ENCODE measurements at regions not wholly inside any gene's neighbourhood (a gene's known extent, or its start where the extent isn't known, plus 50 kb on each side); places are given as distances from the start of the nearest gene placed in this dataset.

DNA sequence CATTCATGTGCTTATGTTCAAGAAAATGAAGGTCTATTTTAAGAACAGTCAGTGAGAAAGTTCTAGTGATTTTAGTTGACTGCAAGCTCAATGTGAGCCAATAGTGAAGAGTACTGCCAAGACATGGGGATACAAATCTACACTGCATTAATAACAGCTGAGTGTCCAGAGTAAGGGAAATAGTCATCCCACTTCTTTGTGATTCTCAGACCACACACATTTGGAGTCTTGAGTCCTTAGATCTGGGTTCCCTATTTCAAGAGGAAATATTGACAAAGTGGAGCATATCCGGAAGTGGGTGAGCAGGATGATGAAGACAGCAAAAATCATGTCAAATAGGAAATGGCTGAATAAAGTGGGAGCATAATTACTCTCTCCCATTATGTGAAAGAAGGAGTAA is 171.1 kb downstream of the LARP7 start:
- Histone ChIP-seq H3K27ac (ENCODE audit: insufficient read depth, low read depth, low read length, poor library complexity, severe bottlenecking) (no peak overlapping the region), H3K9me3 (ENCODE audit: control insufficient read depth, low read length) (no peaks in the 10 kb centered on the region), H3K36me3 (ENCODE audit: control insufficient read depth, insufficient read depth, low read length) (no peaks in the 10 kb centered on the region), H3K27me3 (ENCODE audit: control insufficient read depth, insufficient read depth, low read length, poor library complexity, severe bottlenecking) (no peaks in the 10 kb centered on the region), H3K4me1 (ENCODE audit: control insufficient read depth, insufficient read depth, low read length) (no peaks in the 10 kb centered on the region), H3K4me3 (ENCODE audit: insufficient read depth, low read depth, low read length) (no peak overlapping the region)
- 90 to 97% methylated on average over 1 of the region's 1 CpG for WGBS, 2 experiments

DNA sequence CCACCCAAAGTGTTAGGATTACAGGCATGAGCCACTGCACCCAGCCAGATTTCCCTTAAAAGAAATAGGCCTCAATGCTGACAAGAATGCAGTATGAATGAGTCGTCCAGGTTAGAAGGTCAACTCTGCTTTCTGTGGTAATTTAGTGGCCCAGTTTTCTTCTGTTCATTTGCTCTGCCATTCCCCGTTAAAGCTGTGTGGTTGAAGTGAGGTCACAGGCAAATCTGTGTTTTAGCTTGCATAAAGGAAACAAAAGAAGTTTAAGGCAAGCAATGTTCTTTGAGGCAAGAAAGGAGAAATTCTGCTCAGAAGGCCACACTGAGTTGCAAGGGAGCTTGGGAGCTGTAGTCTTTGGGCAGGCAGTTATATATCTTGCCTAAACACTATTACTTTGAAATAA is 176.8 kb downstream of the LARP7 start:
- H3K27ac ChIP-seq (ENCODE audit: insufficient read depth, low read depth, low read length, poor library complexity, severe bottlenecking) = peak overlapping the region; percentile 4
- 82 to 85% methylated on average over 2 of the region's 2 CpGs for WGBS, 2 experiments
- no peaks in the 10 kb centered on the region for H3K27me3 ChIP-seq (ENCODE audit: control insufficient read depth, insufficient read depth, low read length, poor library complexity, severe bottlenecking)
- no peak overlapping the region for H3K4me3 ChIP-seq (ENCODE audit: insufficient read depth, low read depth, low read length)
- H3K4me1 ChIP-seq (ENCODE audit: control insufficient read depth, insufficient read depth, low read length) = peaks cover 7% of the 10 kb centered on the region
- H3K36me3 ChIP-seq (ENCODE audit: control insufficient read depth, insufficient read depth, low read length) = no peaks in the 10 kb centered on the region
- no peaks in the 10 kb centered on the region for H3K9me3 ChIP-seq (ENCODE audit: control insufficient read depth, low read length)

DNA sequence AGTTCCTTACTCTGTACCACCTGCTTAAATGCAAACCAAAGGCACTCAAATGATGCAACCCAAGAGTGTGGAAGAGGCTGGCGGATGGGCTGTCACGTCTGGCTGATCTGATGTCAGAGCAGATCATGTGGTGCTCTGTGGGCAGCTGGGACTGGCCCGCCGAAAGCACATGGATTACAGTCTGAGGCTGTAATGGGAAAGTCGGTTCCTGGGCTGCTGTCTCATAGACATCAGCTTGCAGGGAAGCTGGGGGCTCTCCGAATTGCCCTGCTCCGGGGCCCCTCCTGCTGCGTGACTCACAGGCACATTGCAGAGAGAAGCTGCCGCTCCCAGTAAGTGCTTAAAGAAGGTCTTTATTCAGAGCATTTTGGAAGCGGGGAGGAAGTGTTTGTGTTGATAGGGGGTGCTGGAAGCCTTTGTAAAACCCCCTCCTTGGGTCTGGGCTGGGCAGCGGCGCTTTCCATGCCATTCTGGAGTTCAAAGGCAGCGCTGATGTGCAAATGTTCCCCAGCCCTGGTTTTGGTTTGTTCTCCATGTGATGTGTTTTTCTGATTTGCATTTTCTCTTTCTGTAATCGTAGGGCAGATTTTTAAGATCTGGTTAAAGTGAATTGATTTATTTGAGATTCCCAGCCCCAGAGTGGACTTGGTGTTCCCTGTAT is 181.1 kb downstream of the LARP7 start:
- Histone ChIP-seq H3K4me3 (ENCODE audit: insufficient read depth, low read depth, low read length) (peak overlapping the region; percentile 43), H3K9me3 (ENCODE audit: control insufficient read depth, low read length) (no peaks in the 10 kb centered on the region), H3K27me3 (ENCODE audit: control insufficient read depth, insufficient read depth, low read length, poor library complexity, severe bottlenecking) (no peaks in the 10 kb centered on the region), H3K4me1 (ENCODE audit: control insufficient read depth, insufficient read depth, low read length) (peaks cover 11% of the 10 kb centered on the region), H3K27ac (ENCODE audit: insufficient read depth, low read depth, low read length, poor library complexity, severe bottlenecking) (peak overlapping the region; percentile 85), H3K36me3 (ENCODE audit: control insufficient read depth, insufficient read depth, low read length) (no peaks in the 10 kb centered on the region)
- 2% methylated on average over 14 of the region's 14 CpGs for WGBS, 2 experiments

DNA sequence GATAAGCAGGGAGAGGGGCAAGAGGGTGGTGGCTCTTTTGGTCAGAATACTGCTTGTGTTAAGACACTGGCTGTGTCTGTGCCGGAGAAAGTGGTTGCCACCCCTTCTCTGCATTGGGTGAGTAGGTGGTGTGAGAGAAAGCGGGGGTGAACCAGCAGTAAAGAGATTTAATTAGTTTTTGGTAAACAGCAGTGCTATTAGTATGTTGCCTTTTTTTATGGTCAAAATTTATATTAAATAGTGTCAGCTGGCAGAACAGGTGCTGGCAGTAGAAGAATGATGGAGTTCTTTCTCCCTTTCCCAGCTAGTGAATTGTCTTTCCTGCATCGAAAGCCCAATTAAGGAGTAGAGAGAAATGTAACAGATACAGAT is 181.6 kb downstream of the LARP7 start:
- no peaks in the 10 kb centered on the region for H3K9me3 ChIP-seq (ENCODE audit: control insufficient read depth, low read length)
- peak overlapping the region; percentile 43 for H3K4me3 ChIP-seq (ENCODE audit: insufficient read depth, low read depth, low read length)
- H3K4me1 ChIP-seq (ENCODE audit: control insufficient read depth, insufficient read depth, low read length) = peaks cover 11% of the 10 kb centered on the region
- WGBS, 2 experiments = 44 to 77% methylated on average over 2 to 3 of the region's 3 CpGs
- H3K36me3 ChIP-seq (ENCODE audit: control insufficient read depth, insufficient read depth, low read length) = no peaks in the 10 kb centered on the region
- H3K27me3 ChIP-seq (ENCODE audit: control insufficient read depth, insufficient read depth, low read length, poor library complexity, severe bottlenecking) = no peaks in the 10 kb centered on the region
- peak overlapping the region; percentile 85 for H3K27ac ChIP-seq (ENCODE audit: insufficient read depth, low read depth, low read length, poor library complexity, severe bottlenecking)

- Histone ChIP-seq H3K36me3 (ENCODE audit: control insufficient read depth, insufficient read depth, low read length) (no peaks in the 10 kb centered on the region), H3K4me3 (ENCODE audit: insufficient read depth, low read depth, low read length) (no peak overlapping the region), H3K27me3 (ENCODE audit: control insufficient read depth, insufficient read depth, low read length, poor library complexity, severe bottlenecking) (no peaks in the 10 kb centered on the region), H3K27ac (ENCODE audit: insufficient read depth, low read depth, low read length, poor library complexity, severe bottlenecking) (no peak overlapping the region), H3K4me1 (ENCODE audit: control insufficient read depth, insufficient read depth, low read length) (peaks cover 11% of the 10 kb centered on the region), H3K9me3 (ENCODE audit: control insufficient read depth, low read length) (no peaks in the 10 kb centered on the region)
- 90% methylated on average over 5 of the region's 5 CpGs for WGBS, 2 experiments
These were observed 182.8 kb downstream of the LARP7 start for GRCh38 chr4:112819729-112820128.

GRCh38 chr4:112823156-112823555 is 186.2 kb downstream of the LARP7 start:
- Histone ChIP-seq H3K36me3 (ENCODE audit: control insufficient read depth, insufficient read depth, low read length) (peaks cover 7% of the 10 kb centered on the region), H3K4me3 (ENCODE audit: insufficient read depth, low read depth, low read length) (no peak overlapping the region), H3K27me3 (ENCODE audit: control insufficient read depth, insufficient read depth, low read length, poor library complexity, severe bottlenecking) (no peaks in the 10 kb centered on the region), H3K4me1 (ENCODE audit: control insufficient read depth, insufficient read depth, low read length) (peaks cover 10% of the 10 kb centered on the region), H3K27ac (ENCODE audit: insufficient read depth, low read depth, low read length, poor library complexity, severe bottlenecking) (no peak overlapping the region), H3K9me3 (ENCODE audit: control insufficient read depth, low read length) (no peaks in the 10 kb centered on the region)

- Histone ChIP-seq H3K9me3 (ENCODE audit: control insufficient read depth, low read length) (no peaks in the 10 kb centered on the region), H3K4me3 (ENCODE audit: insufficient read depth, low read depth, low read length) (no peak overlapping the region), H3K36me3 (ENCODE audit: control insufficient read depth, insufficient read depth, low read length) (peaks cover 7% of the 10 kb centered on the region), H3K27ac (ENCODE audit: insufficient read depth, low read depth, low read length, poor library complexity, severe bottlenecking) (no peak overlapping the region), H3K27me3 (ENCODE audit: control insufficient read depth, insufficient read depth, low read length, poor library complexity, severe bottlenecking) (no peaks in the 10 kb centered on the region), H3K4me1 (ENCODE audit: control insufficient read depth, insufficient read depth, low read length) (peaks cover 6% of the 10 kb centered on the region)
- WGBS, 2 experiments = 88 to 100% methylated on average over 1 to 2 of the region's 2 CpGs
These were observed 186.7 kb downstream of the LARP7 start for GRCh38 chr4:112823606-112824005.

DNA sequence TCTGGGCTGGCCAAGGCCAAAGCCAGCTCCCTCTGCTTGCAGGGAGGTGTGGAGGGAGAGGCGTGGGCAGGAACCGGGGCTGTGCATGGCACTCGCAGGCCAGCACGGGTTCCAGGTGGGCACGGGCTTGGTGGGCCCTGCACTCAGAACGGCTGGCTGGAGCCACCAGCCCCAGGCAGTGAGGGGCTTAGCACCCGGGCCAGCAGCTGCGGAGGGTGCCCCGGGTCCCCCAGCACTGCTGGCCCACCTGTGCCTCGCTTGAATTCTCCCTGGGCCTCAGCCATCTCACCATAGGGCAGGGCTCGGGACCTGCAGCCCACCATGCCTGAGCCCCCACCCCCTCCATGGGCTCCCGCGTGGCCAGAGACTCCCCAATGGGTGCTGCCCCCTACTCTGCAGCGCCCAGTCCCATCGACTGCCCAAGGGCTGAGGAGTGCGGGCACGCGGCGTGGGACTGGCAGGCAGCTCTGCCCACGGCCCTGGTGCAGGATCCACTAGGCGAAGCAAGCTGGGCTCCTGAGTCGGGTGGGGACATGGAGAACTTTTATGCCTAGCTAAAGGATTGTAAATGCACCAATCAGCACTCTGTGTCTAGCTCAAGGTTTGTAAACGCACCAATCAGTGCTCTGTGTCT is 193.9 kb downstream of the LARP7 start:
- 91 to 95% methylated on average over 23 of the region's 23 CpGs for WGBS, 2 experiments
- Histone ChIP-seq H3K36me3 (ENCODE audit: control insufficient read depth, insufficient read depth, low read length) (peaks cover 7% of the 10 kb centered on the region), H3K27me3 (ENCODE audit: control insufficient read depth, insufficient read depth, low read length, poor library complexity, severe bottlenecking) (no peaks in the 10 kb centered on the region), H3K27ac (ENCODE audit: insufficient read depth, low read depth, low read length, poor library complexity, severe bottlenecking) (no peak overlapping the region), H3K9me3 (ENCODE audit: control insufficient read depth, low read length) (no peaks in the 10 kb centered on the region), H3K4me3 (ENCODE audit: insufficient read depth, low read depth, low read length) (no peak overlapping the region), H3K4me1 (ENCODE audit: control insufficient read depth, insufficient read depth, low read length) (no peaks in the 10 kb centered on the region)

- Histone ChIP-seq H3K4me3 (ENCODE audit: insufficient read depth, low read depth, low read length) (no peak overlapping the region), H3K9me3 (ENCODE audit: control insufficient read depth, low read length) (no peaks in the 10 kb centered on the region), H3K27ac (ENCODE audit: insufficient read depth, low read depth, low read length, poor library complexity, severe bottlenecking) (no peak overlapping the region), H3K36me3 (ENCODE audit: control insufficient read depth, insufficient read depth, low read length) (no peaks in the 10 kb centered on the region), H3K4me1 (ENCODE audit: control insufficient read depth, insufficient read depth, low read length) (no peaks in the 10 kb centered on the region), H3K27me3 (ENCODE audit: control insufficient read depth, insufficient read depth, low read length, poor library complexity, severe bottlenecking) (no peaks in the 10 kb centered on the region)
These were observed 195.6 kb downstream of the LARP7 start for GRCh38 chr4:112832493-112832892.

- Histone ChIP-seq H3K9me3 (ENCODE audit: control insufficient read depth, low read length) (no peaks in the 10 kb centered on the region), H3K27ac (ENCODE audit: insufficient read depth, low read depth, low read length, poor library complexity, severe bottlenecking) (no peak overlapping the region), H3K27me3 (ENCODE audit: control insufficient read depth, insufficient read depth, low read length, poor library complexity, severe bottlenecking) (no peaks in the 10 kb centered on the region), H3K4me1 (ENCODE audit: control insufficient read depth, insufficient read depth, low read length) (no peaks in the 10 kb centered on the region), H3K36me3 (ENCODE audit: control insufficient read depth, insufficient read depth, low read length) (no peaks in the 10 kb centered on the region), H3K4me3 (ENCODE audit: insufficient read depth, low read depth, low read length) (no peak overlapping the region)
- WGBS, 2 experiments = 56 to 63% methylated on average over 1 of the region's 1 CpG
These were observed 200.0 kb downstream of the LARP7 start for GRCh38 chr4:112836895-112837294.

Measured in ectodermal cell (in vitro differentiated cells).